ENCODE measurements at regions not wholly inside any gene's neighbourhood (a gene's known extent, or its start where the extent isn't known, plus 50 kb on each side); places are given as distances from the start of the nearest gene placed in this dataset.

DNA sequence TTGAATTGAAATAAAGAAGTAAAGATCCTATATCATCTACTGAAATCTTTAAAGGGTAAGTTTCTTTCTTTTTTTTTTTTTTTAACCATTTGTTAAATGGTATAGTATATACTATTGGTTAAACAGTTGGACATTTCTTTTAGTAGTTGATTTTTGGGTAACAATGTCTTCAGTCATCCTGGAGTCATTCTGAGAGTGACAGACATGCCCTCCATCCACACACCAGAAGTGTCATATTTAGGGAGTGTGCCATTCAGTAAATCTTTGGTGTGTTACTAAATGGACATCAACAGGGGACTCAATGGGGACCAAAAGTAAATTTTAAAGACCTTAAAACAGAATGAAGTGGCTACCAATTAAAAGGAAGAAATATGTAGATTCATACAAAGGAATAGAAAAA is 50.8 kb upstream of the SLC39A10 start:
- DNase-seq, result no peak

- no peak for DNase-seq
Measured at GRCh38 chr2:195604706-195605105, 52.3 kb upstream of the SLC39A10 start.

DNA sequence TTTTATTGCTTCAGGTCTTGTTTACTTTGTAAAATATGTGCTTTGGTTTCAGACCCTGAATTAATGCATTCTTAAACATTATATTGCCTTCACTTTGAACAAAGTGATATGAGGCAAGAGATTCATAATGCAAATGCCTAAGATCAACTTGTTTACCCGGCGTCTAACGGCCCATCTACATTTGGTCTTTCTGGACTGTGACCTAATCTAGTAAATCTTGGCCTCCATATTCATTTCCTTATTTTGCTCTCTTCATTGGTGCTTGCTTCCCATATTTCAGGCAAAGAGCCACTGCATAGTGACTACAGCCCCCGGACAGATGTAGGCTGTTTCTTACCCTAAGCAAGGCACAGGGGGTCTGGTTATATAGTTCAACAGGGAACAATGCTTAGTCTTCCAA is 53.0 kb upstream of the SLC39A10 start:
- DNase-seq, result no peak

DNA sequence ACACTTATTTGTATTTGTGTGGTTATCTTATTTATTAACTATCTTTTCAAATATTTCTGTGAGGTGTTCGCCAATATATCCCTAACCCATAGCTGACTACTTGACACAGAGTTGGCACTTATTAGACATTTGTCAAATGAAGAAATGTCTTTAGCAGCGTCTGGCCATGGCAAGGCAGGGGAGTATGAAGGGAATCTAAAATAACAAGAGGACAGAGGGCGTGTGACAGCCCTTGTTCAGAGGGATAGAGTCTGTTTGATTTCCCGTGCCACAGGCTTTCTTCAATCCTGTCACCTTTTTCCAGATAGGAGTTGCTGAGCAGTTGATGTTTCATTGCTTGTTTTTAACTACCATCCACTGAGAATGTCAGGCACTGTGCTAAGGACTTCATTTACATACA is 53.6 kb upstream of the SLC39A10 start:
- no peak for DNase-seq

- no peak for DNase-seq
Measured at GRCh38 chr2:195602687-195603086, 54.3 kb upstream of the SLC39A10 start.

DNA sequence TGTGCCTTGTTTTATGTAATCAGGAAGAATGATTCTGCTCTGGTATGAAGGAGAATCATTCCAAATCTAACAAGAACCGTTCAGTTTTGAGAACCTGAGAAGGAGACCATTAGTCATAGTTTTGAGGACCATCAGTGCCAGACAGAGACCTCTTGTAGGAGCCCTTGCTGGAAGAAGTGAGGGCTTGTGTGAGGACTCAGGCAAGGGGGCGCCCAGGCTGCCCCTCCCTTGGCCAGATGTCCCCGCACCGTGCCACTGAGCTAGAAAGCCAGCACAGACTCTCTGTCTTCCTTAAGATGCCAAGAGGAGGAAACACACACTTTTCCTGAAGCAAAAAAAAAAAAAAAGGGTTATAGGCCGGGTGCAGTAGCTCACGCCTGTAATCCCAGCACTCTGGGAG is 55.7 kb upstream of the SLC39A10 start:
- no peak for DNase-seq

- DNase-seq, result no peak
Measured at GRCh38 chr2:195600778-195601177, 56.2 kb upstream of the SLC39A10 start.

DNA sequence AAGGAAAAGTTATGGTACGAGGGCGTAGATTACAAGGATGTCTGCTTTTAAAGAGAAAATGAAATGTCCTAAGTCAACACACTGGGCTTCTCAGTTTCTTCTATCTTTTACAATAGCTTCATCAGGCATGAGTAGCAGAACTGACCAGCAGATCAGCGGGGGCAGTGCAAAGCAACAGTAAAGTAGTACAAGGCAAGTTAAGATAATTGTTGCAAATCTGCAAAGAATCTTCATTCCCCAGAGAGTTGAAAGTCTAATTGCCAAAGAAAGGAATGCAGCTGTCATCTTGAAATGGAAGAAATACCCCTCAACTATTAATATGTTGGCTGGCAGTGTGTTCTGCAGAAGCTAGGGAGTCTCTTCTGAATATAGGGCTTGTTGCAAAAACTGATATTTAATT is 60.2 kb upstream of the SLC39A10 start:
- DNase-seq, result no peak

DNA sequence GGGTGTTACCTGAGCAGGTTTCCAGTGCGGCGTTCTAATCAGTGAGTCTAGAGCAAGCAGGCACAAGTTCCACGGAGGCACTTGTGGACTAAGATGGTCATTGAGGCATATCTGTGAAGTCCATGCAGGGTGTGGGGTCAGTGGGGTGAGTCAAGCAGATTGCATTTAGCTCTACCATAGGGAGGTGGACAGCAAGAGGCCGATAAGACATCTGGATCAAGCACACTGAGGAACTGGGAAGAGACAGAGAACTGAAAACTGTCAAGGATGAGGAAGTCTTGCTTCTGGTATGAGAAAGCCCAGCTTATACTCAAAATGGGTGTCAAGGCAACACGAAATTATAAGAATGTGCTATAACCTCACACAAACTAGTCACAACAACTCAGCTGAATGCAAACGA is 61.2 kb upstream of the SLC39A10 start:
- no peak for DNase-seq

GRCh38 chr2:195594919-195595694 is 61.9 kb upstream of the SLC39A10 start:
- no peak for DNase-seq

DNA sequence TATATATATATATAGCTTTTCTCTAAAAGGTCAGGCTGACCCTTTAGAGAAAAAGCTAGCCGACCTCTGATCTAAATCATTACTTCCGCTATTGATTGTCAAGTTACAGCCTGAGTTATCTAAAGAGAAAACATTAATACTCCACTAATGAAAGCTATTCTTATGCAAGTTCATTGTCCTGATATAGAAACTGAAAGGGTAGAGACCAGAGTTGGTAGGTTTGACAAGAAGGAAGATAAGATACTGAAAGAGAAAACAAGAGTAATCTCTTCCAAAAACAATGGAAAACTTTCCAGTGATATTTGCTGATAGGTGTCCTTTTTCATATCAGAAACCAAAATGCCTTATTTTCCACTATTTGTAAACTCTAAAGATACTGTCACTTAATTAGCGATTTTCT is 62.8 kb upstream of the SLC39A10 start:
- no peak for DNase-seq

GRCh38 chr2:195592105-195592504 is 64.9 kb upstream of the SLC39A10 start:
- no peak for DNase-seq

DNA sequence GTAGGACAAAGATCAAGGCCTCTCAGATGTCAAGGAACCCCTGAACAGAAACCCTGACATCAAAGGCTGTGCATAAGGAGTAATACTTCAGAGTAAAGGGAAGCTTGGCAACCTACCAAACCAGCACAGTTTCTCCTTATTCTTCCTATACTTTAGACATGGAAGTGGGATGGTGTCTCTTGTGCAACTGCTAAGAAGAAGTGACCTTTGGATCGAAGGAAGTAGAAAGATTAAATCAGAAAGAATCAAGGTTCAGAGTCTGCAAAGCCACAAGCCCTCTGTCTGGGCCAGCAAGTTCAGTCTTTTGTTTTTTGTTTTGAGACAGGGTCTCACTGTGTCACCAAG is 66.2 kb upstream of the SLC39A10 start:
- DNase-seq, result no peak

DNA sequence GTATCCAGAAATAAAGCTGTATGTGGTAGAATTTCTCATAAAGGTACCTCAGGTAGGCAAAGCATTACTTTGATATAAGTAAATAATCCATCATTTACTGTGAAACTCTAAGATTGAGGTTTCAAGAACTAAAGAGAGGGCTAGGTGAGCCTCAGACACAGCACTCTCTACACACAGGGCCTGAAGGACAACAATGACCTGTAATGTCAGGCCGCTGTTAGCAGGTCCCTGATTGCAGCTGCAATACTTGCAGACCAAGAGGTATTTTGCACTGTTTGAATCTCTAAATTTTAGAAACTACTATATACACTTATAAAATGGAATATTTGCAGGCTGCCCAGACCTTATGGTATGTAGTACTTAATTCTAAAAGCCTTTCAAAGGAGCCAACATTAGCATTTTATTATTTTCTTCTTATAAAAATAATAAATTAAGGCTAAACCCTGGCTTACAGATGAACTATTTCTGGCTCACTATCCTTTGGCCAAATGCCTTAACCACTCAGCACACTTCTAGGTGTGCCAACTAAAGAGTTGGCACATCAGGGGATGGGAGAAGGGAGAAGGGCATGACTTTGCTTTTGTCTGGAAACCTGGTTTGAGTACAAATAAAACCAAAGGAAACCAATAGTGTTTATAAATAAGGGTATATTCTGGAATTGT is 66.7 kb upstream of the SLC39A10 start:
- DNase-seq, result no peak

- no peak for DNase-seq
Measured at GRCh38 chr2:195587966-195588365, 69.1 kb upstream of the SLC39A10 start.

DNA sequence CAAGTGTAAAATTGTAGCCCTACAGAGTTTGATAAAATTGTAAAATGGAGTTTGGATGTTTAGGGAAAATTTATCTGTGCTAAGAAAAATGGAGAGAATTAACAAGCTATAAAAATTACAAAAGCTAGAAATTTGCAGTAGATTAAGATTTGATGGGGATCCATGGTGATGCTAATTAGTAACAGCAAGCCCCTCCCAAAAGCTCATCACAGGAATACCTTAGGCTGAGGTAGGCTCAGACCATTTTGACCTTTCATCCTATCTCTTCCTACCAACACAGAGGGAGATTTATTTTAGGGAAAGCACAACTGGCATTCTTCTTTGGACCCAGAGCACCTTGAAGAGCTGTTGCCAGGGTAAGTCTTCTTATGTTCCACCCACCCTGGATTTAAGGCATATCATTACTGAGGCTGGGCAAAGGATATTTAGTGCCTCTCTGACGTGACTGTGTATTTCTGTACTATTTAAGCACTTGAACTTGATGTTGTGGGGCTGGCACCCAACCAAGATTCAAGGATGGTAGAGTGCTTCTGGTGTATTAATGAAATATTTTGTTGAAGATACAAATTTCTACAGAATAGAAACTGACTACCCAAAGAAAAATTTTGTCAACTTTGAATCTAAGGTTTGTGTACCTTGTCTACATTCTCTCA is 70.8 kb upstream of the SLC39A10 start:
- no peak for DNase-seq

DNA sequence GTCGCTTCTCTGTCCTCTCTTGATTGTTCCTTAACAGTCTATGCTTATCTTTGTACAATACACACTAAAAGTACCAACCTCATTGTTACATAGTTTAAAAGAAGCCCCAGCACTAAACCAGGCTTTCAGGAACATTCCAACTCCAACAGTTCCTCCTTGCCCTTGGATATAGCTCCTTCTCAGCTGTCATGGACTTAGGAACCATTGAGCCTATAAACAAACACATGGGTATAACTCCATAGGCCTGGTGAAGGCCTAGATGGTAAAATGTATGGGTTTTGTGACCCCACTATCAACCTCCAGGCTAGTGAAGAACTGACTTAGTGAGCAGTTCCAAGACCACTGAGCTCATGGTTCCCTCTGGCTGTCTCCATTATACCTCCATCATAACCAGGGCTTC is 74.8 kb upstream of the SLC39A10 start:
- DNase-seq, result no peak

- DNase-seq, result no peak
Measured at GRCh38 chr2:195579776-195580555, 77.1 kb upstream of the SLC39A10 start.

DNA sequence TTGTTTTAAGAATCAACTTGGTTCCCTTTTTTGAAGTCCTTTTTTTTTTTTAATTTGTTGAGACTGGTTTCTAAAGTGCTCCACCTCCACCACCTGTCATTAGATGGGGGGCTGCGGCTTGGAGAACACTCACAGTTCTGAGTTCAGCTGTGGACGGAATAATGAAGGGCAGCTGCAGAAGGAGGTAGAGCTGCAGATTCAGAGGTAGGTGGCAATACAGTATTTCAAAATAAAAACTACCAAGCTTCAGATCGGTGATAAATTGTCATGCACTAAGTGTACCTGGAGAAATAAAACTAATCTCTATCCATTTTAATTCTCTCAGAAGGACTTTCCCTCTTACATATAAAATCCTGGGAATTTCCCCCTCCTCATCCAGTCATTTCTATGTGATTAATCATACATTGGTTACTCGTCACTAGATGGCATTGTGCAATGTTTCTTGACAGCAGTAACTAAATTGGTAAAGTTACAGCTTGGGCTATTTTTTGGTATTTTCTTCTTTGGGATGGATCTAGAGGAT is 81.1 kb upstream of the SLC39A10 start:
- DNase-seq, result no peak

GRCh38 chr2:195575016-195575415 is 82.0 kb upstream of the SLC39A10 start:
- DNase-seq, result no peak

DNA sequence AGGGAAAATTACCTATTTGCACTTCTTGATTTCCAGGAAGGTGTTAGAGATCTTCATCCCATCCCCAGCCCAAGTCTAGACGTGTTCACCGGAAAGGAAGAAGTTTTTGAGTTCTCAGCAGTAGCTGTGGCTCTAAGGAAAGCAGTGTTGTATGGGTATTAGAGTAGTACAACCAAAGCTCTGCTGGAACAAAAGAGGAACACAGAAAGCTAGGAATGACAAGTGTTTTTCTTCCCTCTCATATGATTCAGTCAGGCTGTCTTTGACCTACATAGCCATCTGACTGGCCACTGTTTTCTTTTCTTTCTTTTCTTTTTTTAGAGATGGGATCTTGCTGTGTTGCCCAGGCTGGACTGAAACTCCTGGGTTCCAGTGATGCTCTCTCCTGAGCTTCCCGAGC is 82.7 kb upstream of the SLC39A10 start:
- DNase-seq, result no peak

Measured in renal pelvis (tissue), 1 donor.